Hepatocyte (in vitro differentiated cells): ENCODE measurements at regions not wholly inside any gene's neighbourhood (a gene's known extent, or its start where the extent isn't known, plus 50 kb on each side); places are given as distances from the start of the nearest gene placed in this dataset.

Source experiments
- EZH2 ChIP-seq: fragments of 200-600 bp; sonication (generic); IDR thresholded peaks from 2 replicates; pipeline ENCODE4 v1.6.1; 2016; ENCODE audit warnings: antibody characterized with exemption, mild to moderate bottlenecking, borderline replicate concordance
- TF ChIP-seq, protein P1 (sequence below): fragments of 200-600 bp; sonication (generic); IDR thresholded peaks from 2 replicates; pipeline ENCODE4 v1.5.1; 2016; ENCODE audit warnings: antibody characterized with exemption, mild to moderate bottlenecking; ENCODE audit not compliant: poor library complexity

DNA sequence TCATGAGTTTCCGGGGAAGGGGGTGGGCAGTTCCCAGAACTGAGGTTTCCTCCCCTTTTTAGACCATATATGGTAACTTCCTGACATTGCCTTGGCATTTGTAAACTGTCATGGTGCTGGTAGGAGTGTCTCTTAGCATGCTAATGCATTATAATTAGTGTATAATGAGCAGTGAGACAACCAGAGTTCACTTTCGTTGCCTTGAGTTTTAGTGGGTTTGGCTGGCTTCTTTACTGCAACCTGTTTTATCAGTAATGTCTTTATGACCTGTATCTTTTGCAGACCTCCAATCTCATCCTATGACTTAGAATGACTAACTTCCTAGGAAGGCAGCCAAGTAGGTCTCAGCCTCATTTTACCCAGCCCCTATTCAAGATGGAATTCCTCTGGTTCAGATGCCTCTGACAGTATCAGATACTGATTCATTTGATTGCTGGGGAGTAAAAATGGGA lies 447.3 kb downstream of the XIRP2 start:
- TF ChIP-seq, protein P1, sequence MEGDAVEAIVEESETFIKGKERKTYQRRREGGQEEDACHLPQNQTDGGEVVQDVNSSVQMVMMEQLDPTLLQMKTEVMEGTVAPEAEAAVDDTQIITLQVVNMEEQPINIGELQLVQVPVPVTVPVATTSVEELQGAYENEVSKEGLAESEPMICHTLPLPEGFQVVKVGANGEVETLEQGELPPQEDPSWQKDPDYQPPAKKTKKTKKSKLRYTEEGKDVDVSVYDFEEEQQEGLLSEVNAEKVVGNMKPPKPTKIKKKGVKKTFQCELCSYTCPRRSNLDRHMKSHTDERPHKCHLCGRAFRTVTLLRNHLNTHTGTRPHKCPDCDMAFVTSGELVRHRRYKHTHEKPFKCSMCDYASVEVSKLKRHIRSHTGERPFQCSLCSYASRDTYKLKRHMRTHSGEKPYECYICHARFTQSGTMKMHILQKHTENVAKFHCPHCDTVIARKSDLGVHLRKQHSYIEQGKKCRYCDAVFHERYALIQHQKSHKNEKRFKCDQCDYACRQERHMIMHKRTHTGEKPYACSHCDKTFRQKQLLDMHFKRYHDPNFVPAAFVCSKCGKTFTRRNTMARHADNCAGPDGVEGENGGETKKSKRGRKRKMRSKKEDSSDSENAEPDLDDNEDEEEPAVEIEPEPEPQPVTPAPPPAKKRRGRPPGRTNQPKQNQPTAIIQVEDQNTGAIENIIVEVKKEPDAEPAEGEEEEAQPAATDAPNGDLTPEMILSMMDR, result no peak
- TF ChIP-seq EZH2, result no peak
